ENCODE measurements at regions not wholly inside any gene's neighbourhood (a gene's known extent, or its start where the extent isn't known, plus 50 kb on each side); places are given as distances from the start of the nearest gene placed in this dataset.

- TF ChIP-seq GABPA (IDR thresholded peaks at IDR 0.05; ENCODE audit: low read depth) (no peak), SPI1 (IDR thresholded peaks at IDR 0.05; ENCODE audit: borderline replicate concordance, low read depth) (no peak), CTCF (IDR thresholded peaks at IDR 0.05; ENCODE audit: insufficient read depth, low read length) (no peak), POLR2AphosphoS5 (IDR thresholded peaks at IDR 0.05; ENCODE audit: low read depth) (no peak)
- TF ChIP-seq, protein P1, sequence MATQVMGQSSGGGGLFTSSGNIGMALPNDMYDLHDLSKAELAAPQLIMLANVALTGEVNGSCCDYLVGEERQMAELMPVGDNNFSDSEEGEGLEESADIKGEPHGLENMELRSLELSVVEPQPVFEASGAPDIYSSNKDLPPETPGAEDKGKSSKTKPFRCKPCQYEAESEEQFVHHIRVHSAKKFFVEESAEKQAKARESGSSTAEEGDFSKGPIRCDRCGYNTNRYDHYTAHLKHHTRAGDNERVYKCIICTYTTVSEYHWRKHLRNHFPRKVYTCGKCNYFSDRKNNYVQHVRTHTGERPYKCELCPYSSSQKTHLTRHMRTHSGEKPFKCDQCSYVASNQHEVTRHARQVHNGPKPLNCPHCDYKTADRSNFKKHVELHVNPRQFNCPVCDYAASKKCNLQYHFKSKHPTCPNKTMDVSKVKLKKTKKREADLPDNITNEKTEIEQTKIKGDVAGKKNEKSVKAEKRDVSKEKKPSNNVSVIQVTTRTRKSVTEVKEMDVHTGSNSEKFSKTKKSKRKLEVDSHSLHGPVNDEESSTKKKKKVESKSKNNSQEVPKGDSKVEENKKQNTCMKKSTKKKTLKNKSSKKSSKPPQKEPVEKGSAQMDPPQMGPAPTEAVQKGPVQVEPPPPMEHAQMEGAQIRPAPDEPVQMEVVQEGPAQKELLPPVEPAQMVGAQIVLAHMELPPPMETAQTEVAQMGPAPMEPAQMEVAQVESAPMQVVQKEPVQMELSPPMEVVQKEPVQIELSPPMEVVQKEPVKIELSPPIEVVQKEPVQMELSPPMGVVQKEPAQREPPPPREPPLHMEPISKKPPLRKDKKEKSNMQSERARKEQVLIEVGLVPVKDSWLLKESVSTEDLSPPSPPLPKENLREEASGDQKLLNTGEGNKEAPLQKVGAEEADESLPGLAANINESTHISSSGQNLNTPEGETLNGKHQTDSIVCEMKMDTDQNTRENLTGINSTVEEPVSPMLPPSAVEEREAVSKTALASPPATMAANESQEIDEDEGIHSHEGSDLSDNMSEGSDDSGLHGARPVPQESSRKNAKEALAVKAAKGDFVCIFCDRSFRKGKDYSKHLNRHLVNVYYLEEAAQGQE (IDR thresholded peaks at IDR 0.05; ENCODE audit: insufficient replicate concordance, low read depth), result no peak
- Histone ChIP-seq H3K27me3 (ENCODE audit: insufficient read depth, poor library complexity, severe bottlenecking) (no peaks in the 10 kb centered on the region), H3K4me3 (replicated peaks; ENCODE audit: insufficient read depth, low read length) (no peak overlapping the region), H3K27ac (replicated peaks) (no peak overlapping the region)
- DNase-seq (ENCODE audit: low read depth in 1 of 2, low spot score in 1 of 2), result no peak
Observed at GRCh38 chr1:181910905-181911304, 150.6 kb downstream of the ZNF648 start.

GRCh38 chr1:181909010-181909409 lies 152.5 kb downstream of the ZNF648 start:
- DNase-seq (ENCODE audit: low read depth in 1 of 2, low spot score in 1 of 2), result no peak
- Histone ChIP-seq H3K27me3 (ENCODE audit: insufficient read depth, poor library complexity, severe bottlenecking) (peaks cover 4% of the 10 kb centered on the region), H3K4me3 (replicated peaks; ENCODE audit: insufficient read depth, low read length) (no peak overlapping the region), H3K27ac (replicated peaks) (no peak overlapping the region)
- TF ChIP-seq, protein P1 (IDR thresholded peaks at IDR 0.05; ENCODE audit: insufficient replicate concordance, low read depth), result no peak
- TF ChIP-seq POLR2AphosphoS5 (IDR thresholded peaks at IDR 0.05; ENCODE audit: low read depth), result no peak
- no peak for TF ChIP-seq CTCF (IDR thresholded peaks at IDR 0.05; ENCODE audit: insufficient read depth, low read length)
- TF ChIP-seq GABPA (IDR thresholded peaks at IDR 0.05; ENCODE audit: low read depth), result no peak
- TF ChIP-seq SPI1 (IDR thresholded peaks at IDR 0.05; ENCODE audit: borderline replicate concordance, low read depth), result no peak

DNA sequence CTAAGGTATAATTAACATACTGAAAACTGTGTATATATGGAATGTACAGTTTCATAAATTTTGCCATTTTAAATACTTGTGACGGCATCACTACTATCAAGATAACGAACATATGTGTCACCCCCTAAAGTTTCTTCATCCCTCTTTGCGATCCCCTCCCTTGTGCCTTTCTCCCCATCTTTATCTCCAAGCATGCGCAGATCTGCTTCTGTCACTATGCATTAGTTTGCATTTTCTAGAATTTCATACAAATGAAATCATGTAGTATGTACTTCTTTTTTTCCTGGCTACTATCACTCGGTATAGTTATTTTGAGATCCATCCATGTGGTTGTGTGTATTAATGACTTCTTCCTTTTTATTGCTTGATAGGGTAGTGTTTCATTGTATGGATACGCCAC lies 154.9 kb downstream of the ZNF648 start:
- no peak overlapping the region for H3K4me3 ChIP-seq (replicated peaks; ENCODE audit: insufficient read depth, low read length)
- peaks cover 7% of the 10 kb centered on the region for H3K27me3 ChIP-seq (ENCODE audit: insufficient read depth, poor library complexity, severe bottlenecking)
- DNase-seq (ENCODE audit: low read depth in 1 of 2, low spot score in 1 of 2), result no peak
- H3K27ac ChIP-seq (replicated peaks), result no peak overlapping the region
- TF ChIP-seq GABPA (IDR thresholded peaks at IDR 0.05; ENCODE audit: low read depth) (no peak), POLR2AphosphoS5 (IDR thresholded peaks at IDR 0.05; ENCODE audit: low read depth) (no peak), SPI1 (IDR thresholded peaks at IDR 0.05; ENCODE audit: borderline replicate concordance, low read depth) (no peak), CTCF (IDR thresholded peaks at IDR 0.05; ENCODE audit: insufficient read depth, low read length) (no peak)
- TF ChIP-seq, protein P1 (IDR thresholded peaks at IDR 0.05; ENCODE audit: insufficient replicate concordance, low read depth), result no peak

All from HL-60 (cell line).